ENCODE measurements at regions not wholly inside any gene's neighbourhood (a gene's known extent, or its start where the extent isn't known, plus 50 kb on each side); places are given as distances from the start of the nearest gene placed in this dataset.
"Not testable (repeated sequence)": the region's sequence is repeated elsewhere in the genome, so short reads cannot be mapped to it uniquely, and the experiment has no call there.

DNA sequence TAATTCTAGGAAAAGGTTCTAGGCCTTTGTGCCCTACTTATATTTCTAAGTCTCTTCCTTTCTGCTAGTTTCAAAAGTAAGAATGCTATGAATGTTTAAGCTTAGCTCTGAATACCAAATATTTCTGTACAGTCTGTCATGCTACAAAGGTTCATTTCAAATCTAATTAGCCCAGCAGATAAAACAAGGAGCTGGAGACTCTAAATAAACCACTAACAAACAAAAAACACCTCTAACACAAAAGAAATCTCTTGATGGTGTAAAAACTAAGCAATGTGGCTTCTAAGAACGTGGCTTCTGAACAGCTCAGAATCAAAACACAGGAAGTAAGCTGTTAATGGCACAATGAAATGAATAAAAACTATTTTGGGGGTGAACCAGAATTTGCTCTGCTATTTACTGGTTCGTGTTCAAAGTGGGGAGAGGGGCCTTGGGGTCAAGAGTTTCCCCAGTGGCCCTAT, 198.3 kb downstream of the BCAS1 start:
- peak; percentile 54 for DNase-seq

DNA sequence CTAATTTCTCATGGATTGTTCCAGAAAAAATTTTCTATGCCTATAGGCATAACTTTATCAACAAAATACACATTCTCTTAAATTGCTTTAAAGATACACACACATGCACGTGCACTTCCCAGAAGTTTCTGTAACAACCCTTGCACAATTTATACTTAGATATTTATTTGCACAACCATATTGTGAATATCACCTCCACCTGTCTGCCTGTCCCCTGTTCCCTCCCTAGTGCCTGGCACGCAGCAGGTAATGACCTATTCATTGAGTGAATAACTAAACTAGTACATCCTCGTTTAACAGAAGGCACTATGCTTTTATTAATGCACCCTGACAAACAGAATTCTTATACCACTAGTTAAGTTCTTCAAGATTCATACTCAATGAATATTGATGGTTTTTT, 198.9 kb downstream of the BCAS1 start:
- DNase-seq: no peak

DNA sequence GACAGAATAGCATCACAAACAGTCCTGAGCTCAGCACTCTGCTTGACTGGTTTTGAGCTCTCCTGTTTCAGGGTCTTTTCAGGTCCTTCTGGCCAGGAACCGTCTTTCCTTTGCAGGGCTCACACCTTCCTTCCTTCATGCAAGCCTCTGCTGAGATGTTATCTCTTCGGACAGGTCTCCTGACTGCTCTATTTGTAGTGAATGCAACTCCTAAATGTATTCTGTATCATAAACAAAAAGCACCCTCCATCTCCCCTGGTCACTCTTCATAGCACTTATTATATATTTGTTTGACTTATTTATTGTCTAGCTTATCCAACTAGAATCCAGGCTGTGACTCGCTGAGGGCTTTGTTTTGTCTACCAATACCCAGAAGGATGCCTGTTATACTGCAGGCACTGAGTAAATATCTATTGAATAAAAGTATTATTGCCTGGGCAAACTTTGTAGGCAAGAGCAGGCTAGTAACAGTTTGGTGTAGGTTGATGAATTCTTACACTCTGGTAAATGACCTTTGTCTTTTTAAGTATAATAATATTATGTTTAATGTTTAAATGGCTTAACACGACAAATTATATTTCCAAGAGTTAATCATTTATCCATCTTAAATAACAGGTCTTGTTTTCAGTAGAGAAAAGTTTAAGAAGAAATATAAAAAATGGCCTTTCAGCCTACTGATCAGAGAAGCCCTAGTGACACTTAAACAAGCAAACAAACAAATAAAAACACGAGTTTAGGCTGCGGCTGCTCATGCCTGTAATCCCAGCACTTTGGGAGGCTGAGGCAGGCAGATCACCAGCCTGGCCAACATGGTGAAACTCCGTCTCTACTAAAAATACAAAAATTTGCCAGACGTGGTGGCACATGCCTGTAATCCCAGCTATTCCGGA, 199.7 kb downstream of the BCAS1 start:
- DNase-seq: no peak

GRCh38 chr20:53869466-53870258, 200.7 kb downstream of the BCAS1 start:
- DNase-seq: peak; percentile 66

- DNase-seq: no peak
Observed at GRCh38 chr20:53867741-53868351, 202.5 kb downstream of the BCAS1 start.

GRCh38 chr20:53866794-53867740, 203.3 kb downstream of the BCAS1 start:
- DNase-seq: no peak

DNA sequence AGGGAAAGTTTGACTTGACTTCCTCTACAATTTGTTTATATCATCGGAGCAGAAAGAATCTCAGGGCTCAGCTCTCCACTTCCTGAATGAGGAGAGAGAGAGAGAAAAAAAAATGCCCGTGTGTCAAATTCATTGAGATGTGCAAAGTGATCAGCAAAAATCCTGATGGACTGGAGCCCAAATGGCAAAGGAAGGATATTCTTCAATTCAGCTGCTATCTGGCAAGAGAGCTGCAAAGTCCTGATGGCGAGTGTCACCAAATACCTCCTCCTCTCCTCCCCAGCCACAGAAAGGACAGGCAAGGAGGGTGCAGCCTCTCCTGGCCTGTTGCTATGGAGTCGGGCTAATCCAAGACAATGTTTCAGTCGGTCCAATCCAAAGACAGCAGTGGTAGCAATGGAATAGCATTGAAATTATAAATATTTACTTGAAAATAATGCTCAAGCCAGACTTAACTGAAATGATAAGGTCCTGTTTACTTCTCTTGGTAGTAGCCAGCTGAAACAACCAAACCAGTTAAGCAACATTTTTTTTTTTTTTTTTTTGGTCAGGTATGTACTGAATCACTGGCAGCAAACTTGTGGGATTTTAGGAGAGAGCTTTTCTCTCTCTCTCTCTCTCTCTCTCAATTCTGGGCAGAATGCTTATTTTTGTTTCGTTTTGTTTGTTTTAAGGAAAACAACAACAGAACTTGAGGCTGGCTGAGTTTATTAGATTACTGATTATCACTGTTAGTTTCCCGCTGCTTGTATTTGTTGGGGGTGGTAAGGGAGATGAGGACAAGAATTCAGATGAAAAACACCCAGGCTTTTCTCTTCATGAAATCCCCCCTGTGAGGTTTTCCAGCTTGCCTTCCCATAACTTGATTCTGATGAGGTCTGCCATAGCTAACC, 204.2 kb downstream of the BCAS1 start:
- DNase-seq: peak; percentile 50

GRCh38 chr20:53864765-53865683, 205.4 kb downstream of the BCAS1 start:
- not testable (repeated sequence) for DNase-seq

- DNase-seq: not testable (repeated sequence)
Observed at GRCh38 chr20:53863923-53864641, 206.3 kb downstream of the BCAS1 start.

DNA sequence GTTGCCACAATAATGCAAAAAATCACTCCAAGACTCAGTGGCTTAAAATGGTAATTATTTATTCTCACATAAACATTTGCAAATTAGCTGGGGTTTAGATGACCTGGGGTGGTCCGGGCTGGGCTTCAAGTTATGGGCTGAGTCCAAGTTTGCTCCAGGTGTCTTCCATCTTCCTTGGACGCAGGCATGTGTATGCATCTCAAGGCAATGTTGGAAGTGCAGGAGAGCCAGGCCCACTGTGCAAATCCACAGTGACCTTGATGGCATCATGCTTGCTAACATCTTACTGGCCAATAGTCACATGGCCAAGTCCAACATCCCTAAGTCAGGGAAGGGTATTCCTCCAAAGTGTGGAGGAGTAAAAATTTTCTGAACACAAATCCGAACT, 206.9 kb downstream of the BCAS1 start:
- not testable (repeated sequence) for DNase-seq

- not testable (repeated sequence) for DNase-seq
Observed at GRCh38 chr20:53863039-53863438, 207.4 kb downstream of the BCAS1 start.

GRCh38 chr20:53862490-53862889, 207.9 kb downstream of the BCAS1 start:
- not testable (repeated sequence) for DNase-seq

DNA sequence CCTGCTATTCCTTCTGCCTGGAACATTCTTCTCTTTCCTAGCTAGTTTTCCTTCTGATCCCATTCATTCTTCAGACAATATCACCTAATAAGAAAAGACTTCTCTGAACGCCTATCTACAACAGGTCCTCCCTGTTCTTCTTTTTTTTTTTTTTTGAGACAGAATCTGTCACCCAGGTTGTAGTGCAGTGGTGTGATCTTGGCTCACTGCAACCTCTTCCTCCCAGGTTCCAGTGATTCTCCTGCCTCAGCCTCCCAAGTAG, 208.3 kb downstream of the BCAS1 start:
- not testable (repeated sequence) for DNase-seq

- DNase-seq: no peak
Observed at GRCh38 chr20:53859684-53860083, 210.7 kb downstream of the BCAS1 start.

DNA sequence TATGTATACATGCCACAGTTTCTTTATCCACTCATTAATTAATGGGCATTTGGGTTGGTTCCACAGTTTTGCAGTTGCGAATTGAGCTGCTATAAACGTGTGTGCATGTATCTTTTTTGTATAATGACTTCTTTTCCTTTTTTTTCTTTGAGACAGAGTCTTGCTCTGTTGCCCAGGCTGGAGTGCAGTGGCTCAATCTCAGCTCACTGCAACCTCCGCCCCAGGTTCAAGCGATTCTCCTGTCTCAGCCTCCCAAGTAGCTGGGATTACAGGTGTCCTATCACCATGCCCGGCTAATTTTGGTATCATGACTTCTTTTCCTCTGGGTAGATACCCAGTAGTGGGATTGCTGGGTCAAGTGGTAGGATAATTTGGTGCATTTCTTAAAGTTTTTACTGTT, 211.4 kb downstream of the BCAS1 start:
- DNase-seq: not testable (repeated sequence)

GRCh38 chr20:53858516-53858915, 211.9 kb downstream of the BCAS1 start:
- DNase-seq: not testable (repeated sequence)

DNA sequence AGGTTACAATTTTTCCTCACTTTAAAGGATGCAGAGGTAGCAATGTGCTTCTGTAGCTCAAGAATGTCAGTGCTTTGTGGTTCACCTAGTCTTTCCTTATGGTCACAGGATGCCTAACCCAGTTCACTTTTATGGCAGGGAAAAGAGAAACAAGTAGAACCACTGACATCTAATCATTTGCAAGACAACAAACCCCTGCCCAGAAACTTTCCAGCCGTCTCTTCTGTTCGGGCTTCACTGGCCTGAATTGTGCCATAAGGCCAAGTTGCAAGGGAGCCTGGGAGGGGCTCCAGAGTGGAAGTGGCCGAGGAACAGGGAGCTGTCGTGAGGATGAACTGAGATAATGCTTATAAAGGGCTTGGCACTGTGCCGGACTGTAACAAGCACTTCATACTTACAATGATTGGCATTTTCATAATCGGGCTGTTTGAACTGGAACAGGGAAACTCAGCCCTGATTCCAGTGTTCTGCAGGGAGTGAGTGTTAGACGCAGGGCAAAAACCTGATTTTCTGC, 212.6 kb downstream of the BCAS1 start:
- no peak for DNase-seq

DNA sequence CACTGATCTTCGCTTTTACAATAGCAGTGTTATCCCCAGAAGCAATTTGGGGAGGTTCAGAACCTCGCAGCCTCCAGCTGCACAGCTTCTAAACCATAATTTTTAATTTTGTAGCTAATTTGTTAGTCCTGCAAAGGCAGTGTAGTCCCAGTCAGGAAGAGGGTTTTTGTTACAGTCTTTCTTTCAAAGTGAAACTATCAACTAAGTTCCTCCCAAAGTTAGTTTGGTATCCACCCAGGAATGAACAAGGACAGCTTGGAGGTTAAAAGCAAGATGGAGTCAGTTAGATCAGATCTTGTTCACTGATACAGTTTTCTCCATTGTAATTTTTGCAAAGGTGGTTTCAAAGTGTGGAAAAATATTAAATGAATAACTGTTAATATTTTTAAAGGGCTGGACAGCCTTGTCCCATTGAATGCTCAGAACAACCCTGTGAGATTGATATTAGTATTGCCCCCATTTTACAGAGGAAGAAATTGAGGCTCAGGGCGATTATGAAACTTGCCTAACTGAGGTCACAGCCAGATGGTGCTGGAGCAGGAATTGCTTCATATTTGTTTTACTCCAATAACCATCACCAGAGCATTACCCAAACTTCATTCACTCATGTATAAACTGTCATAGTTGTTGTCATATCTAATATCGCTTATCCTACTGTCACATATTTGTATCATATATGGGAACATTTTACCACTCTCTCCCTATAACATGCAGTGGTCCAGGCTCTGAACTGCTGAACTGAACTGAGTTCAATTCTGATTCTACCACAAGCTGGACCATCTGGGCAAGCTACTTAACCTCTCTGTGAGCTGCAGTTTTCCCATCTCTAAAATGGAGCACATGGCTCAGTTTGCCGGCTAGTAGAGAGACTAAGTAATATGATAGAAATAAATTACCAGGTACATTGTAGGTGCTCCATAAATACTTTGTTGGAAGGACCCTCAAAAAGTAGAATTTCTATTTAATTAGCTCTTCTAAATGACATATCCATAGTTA, 213.8 kb downstream of the BCAS1 start:
- DNase-seq: no peak
